ENCODE measurements at regions not wholly inside any gene's neighbourhood (a gene's known extent, or its start where the extent isn't known, plus 50 kb on each side); places are given as distances from the start of the nearest gene placed in this dataset.
"Not testable (repeated sequence)": the region's sequence is repeated elsewhere in the genome, so short reads cannot be mapped to it uniquely, and the experiment has no call there.

- DNase-seq, result no peak
Measured at GRCh38 chr21:28513428-28513827, 479.2 kb downstream of the LTN1 start.

DNA sequence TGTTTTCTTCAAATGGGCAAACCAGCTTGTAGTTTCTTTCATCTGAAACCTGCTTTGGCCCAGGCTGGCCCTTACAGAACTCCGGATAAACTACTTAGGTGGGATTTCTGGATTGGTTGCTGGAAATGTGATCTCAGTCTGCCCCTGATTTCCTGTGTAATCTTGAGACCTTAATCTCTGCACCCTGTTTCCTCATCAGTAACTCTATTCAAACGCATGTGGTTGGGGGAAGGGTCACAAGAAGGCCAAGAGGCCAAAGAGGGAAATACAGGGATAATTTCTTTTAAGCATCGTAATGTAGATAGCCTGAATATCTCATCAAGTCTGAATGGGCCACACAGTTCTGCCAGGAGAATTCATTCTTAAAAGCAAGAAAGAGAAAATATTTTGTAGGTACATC is 483.6 kb downstream of the LTN1 start:
- no peak for DNase-seq

DNA sequence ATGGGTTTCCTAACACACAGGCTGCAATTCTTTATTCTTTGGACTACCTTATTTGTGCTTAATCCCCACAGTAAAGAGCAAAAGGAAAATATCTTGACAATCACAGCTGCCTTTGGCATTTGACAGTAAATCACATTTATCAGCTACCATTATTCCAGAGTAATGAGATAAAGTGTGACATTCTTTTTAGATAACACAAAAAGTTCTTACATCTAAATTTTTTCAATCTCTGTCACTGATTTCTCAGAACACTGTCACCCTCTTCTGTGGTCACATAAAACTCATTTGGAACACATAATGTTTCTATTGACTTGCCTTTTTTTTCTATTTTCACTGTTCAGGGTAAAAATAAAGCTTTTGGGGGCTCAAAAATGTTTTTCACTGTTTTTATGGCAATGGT is 484.6 kb downstream of the LTN1 start:
- no peak for DNase-seq

GRCh38 chr21:28496517-28496916 is 496.2 kb downstream of the LTN1 start:
- no peak for DNase-seq

- no peak for DNase-seq
Measured at GRCh38 chr21:28492127-28492526, 500.6 kb downstream of the LTN1 start.

- no peak for DNase-seq
Measured at GRCh38 chr21:28489821-28490350, 502.8 kb downstream of the LTN1 start.

- DNase-seq, result no peak
Measured at GRCh38 chr21:28489162-28489561, 503.5 kb downstream of the LTN1 start.

GRCh38 chr21:28487455-28488070 is 505.1 kb downstream of the LTN1 start:
- DNase-seq, result no peak

DNA sequence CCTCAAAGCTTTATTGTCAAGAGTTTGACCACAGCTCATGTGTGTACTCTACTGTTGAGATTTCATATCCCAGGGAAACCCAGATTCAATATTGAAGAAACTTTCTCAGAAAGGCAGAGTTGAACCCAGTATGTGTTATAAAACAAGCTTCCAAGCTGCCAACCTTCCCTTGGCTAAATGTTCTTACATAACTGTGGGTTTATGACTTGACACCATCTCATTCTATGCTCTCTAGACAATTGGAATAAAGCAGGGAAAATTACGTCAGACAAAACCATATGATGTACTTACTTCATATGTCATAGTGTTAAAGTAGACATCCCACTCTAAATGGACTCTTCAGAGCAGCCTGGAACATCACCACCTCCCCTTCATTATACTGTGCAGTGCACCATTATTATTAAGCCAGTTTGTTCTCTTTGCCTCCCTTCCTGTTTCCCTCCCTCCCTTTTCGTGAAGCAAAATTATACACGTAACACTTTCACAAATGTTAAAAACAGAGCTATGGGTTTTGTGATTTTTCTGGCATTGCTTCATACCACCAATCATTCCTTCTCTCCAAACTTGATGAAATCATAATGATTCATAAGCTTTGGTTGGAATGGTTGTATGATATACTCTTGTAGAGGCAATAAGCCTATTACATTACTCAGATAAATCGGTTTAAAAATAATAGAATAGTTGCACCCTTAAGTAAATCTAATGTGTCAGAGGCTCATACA is 507.2 kb downstream of the LTN1 start:
- DNase-seq, result no peak

DNA sequence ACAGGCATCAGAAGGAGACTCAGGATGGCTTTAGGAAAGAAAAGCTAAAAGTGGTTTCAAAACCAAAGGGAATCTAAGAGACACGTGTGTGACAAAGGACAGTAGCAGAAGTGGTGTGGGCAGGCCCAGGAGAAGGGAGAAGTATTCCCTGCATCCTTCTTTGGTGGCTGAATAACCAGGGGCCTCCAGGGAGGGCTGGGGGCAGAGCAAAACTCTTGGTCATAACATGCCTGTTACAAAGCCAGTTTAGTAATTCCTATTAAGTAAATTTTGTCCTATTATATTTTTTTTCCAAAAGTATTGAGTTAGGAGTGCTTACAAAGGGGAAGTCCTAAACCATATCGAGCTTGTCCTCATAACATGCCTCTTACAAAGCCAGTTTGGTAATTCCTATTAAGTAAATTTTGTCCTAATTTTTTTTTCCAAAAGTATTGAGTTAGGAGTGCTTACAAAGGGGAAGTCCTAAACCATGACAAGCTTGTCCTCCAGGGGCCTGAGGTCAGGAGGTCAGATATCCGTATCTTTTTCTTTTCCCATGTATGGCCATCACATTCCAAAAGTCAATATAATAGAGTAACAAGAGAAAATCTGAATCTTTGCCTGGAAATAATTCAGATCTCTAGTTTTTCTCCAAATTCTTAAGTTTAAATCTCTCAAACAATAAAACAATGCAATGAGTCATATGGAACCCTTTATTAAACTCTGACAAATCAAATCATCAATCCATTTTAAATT is 509.2 kb downstream of the LTN1 start:
- DNase-seq, result no peak

DNA sequence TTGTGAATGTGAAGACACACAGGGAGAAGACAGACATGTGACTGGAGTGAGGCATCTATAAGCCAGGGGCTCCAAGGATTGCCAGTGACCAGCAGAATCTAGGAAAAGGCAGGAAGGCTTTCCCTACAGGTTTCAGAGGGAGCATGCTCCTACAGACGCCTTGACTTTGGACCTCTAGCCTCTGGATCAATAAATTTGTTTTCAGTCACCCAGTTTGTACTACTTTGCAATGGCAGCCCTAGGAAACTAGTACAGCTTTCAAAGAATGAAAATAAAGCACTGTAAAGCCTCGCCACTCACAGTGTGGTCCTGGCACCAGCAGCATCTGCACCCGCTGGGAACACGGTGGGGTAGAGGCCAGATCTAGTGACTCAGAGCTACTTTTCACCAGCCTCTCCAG is 510.0 kb downstream of the LTN1 start:
- no peak for DNase-seq

GRCh38 chr21:28480470-28480869 is 512.2 kb downstream of the LTN1 start:
- DNase-seq, result no peak

- DNase-seq, result no peak
Measured at GRCh38 chr21:28473530-28474220, 519.0 kb downstream of the LTN1 start.

DNA sequence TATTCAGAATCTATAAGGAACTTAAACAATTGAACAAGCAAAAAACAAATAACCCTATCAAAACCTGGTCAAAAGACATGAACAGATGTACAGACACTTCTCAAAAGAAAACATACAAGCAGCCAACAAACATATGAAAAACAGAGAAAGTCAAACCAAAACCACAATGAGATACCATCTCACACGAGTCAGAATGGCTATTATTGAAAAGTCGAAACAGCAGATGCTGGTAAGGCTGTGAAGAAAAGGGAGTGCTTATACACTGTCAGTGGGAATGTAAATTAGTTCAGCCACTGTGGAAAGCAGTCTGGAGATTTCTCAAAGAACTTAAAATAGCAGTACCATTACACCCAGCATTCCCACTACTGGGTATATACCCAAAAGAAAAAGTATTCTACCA is 520.1 kb downstream of the LTN1 start:
- DNase-seq, result not testable (repeated sequence)

GRCh38 chr21:28464988-28465387 is 527.7 kb downstream of the LTN1 start:
- no peak for DNase-seq

DNA sequence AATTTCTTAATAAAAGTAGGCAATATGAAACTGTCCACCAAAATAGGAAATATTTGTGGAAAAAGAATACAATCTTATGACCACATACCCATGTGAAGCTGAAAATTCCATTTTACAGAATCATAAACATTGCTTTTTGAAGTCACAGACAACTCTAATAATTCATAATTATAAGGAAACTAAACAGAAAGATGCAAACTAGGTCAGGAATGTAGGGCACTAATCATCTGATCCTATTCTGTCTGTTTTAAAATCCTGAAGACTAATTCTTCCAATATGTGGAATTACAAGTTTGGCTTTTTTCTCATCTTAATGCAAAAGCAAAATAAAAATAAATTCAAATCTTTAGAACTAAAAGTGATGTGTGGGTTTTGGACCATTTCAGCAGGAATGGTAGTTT is 528.6 kb downstream of the LTN1 start:
- DNase-seq, result no peak

- DNase-seq, result no peak
Measured at GRCh38 chr21:28459193-28459592, 533.5 kb downstream of the LTN1 start.

DNA sequence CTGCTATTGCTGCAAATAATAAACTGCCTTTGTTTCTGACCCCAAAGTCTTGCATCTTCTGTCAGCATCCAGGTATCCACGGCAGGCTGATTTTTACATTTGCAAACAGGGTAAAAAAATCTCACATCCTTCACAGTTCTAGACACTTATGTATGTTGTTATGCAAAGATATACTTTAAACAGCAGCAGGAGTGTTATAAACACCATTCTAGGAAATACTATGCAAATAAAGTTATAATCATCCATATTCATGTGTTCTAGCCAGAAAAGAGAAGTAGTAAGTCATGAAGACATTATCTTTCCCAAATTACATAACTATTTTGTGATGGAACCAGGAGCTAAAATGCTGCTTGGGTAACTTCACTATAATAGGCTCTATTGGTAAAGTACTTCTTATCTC is 534.2 kb downstream of the LTN1 start:
- no peak for DNase-seq

DNA sequence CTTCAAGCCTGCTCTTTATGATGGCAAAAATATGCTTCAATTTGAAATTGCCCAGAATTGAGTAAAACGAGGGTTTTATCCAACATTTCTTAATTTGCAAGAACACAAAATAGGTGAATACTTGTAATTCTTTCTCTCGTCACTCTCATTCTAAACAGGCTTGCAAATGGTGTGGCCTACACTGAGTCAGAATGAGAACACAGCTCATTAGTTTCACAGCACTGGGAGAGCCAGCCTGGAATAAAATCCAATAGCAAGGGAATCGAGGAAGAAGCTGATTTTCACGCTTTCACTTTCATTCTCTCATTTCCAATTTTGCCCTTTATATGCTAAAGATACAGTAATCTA is 537.5 kb downstream of the LTN1 start:
- DNase-seq, result no peak

GRCh38 chr21:28454564-28455252 is 538.0 kb downstream of the LTN1 start:
- no peak for DNase-seq

DNA sequence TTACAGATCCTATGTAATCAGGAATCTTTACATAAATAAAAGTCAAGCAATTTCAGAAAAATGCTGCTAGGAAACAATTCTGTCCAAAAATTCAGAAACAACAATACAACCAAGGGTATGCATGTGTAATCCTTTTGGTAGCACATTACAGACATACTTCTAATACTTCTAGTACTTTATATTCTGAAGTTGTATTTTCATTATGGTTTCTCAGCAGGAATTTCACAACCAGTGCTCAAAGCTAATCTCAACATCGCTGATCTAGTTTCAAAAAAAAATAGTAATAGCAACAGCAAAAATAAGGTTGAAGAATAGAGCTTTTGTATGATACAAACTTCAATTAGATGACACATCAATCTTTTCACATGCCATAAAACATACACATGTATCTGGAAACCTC is 545.2 kb downstream of the LTN1 start:
- no peak for DNase-seq

DNA sequence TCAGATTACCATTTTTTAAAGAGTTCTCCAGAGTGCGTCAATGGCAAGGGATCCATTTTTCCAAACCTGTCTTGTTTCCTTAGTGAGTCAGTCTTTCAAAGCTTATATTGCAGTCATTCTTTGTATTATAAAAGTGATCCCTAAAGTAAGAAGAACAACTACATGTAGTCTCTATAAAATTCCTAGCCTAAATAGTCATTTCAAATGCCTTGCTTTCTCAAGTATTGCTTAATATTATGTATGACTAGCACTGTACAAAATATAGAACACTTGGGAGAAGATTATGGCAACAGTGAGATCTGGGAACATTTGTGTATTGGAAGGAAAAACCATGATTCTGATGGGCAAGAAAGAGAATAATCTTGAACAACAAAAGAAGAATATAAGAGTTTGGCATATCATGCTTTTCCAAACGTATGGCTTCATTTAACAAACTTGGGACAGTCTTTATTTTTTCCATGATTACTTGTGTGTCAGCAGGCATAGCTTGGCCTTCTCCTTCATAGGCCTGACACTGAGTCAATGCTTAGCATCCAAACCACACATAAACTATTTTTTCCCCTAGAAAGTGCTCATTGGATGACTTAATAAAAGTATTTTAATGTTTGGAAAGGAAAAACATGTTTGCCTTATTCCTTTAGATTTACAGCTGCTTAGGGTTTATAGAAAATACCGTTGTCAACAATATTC is 547.4 kb downstream of the LTN1 start:
- no peak for DNase-seq
